GM23248 (cell line): ENCODE measurements at regions not wholly inside any gene's neighbourhood (a gene's known extent, or its start where the extent isn't known, plus 50 kb on each side); places are given as distances from the start of the nearest gene placed in this dataset.

Experiments used
- EZH2 ChIP-seq: fragments of 200-600 bp; sonication (generic); IDR thresholded peaks from 2 replicates; pipeline ENCODE4 v1.6.1; 2018; ENCODE audit warnings: antibody characterized with exemption, mild to moderate bottlenecking; ENCODE audit not compliant: insufficient read depth, poor library complexity, severe bottlenecking
- EZH2phosphoT487 ChIP-seq: fragments of 200-600 bp; sonication (generic); IDR thresholded peaks from 2 replicates; pipeline ENCODE4 v1.6.1; 2018; ENCODE audit warnings: antibody characterized with exemption, moderate library complexity, mild to moderate bottlenecking, low read depth; ENCODE audit not compliant: insufficient read depth

GRCh38 chr3:34038131-34038530, 239.7 kb downstream of the PDCD6IP start:
- no peak for TF ChIP-seq EZH2
- TF ChIP-seq EZH2phosphoT487: no peak
